ENCODE measurements at regions not wholly inside any gene's neighbourhood (a gene's known extent, or its start where the extent isn't known, plus 50 kb on each side); places are given as distances from the start of the nearest gene placed in this dataset.

- H3K79me2 ChIP-seq (ENCODE audit: insufficient read depth, low read length): no peaks in the 10 kb centered on the region
- no peak overlapping the region for H2AFZ ChIP-seq (ENCODE audit: low read depth, low read length, severe bottlenecking)
- H3K36me3 ChIP-seq (ENCODE audit: low read length): no peaks in the 10 kb centered on the region
- no peaks in the 10 kb centered on the region for H3F3A ChIP-seq (ENCODE audit: insufficient read depth)
- TF ChIP-seq CTCF (IDR thresholded peaks at IDR 0.05; ENCODE audit: insufficient read depth, low read length, poor library complexity, severe bottlenecking): no peak
- TF ChIP-seq EZH2phosphoT487 (conservative IDR thresholded peaks at IDR 0.05; ENCODE audit: low read length): no peak
- no peak overlapping the region for H3K4me3 ChIP-seq (ENCODE audit: insufficient read depth, low read length, poor library complexity, severe bottlenecking)
- no peaks in the 10 kb centered on the region for H3K9me2 ChIP-seq (replicated peaks; ENCODE audit: insufficient read depth, low read length)
- H3K27me3 ChIP-seq (ENCODE audit: low read length): no peaks in the 10 kb centered on the region
- H3K9ac ChIP-seq (ENCODE audit: low read length): no peak overlapping the region
- H3K9me3 ChIP-seq (ENCODE audit: insufficient read depth, low read length): no peaks in the 10 kb centered on the region
- no peaks in the 10 kb centered on the region for H4K20me1 ChIP-seq (ENCODE audit: low read depth, low read length)
- no peak overlapping the region for H3K27ac ChIP-seq (ENCODE audit: low read depth, low read length)
- no peak overlapping the region for H3K4me2 ChIP-seq (ENCODE audit: low read depth, low read length, poor library complexity, severe bottlenecking)
These were observed 109.0 kb upstream of the SLC35G4 start for GRCh38 chr18:11500153-11501122.

GRCh38 chr18:11498821-11499220 is 110.6 kb upstream of the SLC35G4 start:
- Histone ChIP-seq H4K20me1 (ENCODE audit: low read depth, low read length) (no peaks in the 10 kb centered on the region), H3K27me3 (ENCODE audit: low read length) (no peaks in the 10 kb centered on the region), H3K4me2 (ENCODE audit: low read depth, low read length, poor library complexity, severe bottlenecking) (no peak overlapping the region), H3K9me2 (replicated peaks; ENCODE audit: insufficient read depth, low read length) (no peaks in the 10 kb centered on the region), H3K27ac (ENCODE audit: low read depth, low read length) (no peak overlapping the region), H2AFZ (ENCODE audit: low read depth, low read length, severe bottlenecking) (no peak overlapping the region), H3K79me2 (ENCODE audit: insufficient read depth, low read length) (no peaks in the 10 kb centered on the region), H3K4me3 (ENCODE audit: insufficient read depth, low read length, poor library complexity, severe bottlenecking) (no peak overlapping the region), H3K36me3 (ENCODE audit: low read length) (no peaks in the 10 kb centered on the region), H3F3A (ENCODE audit: insufficient read depth) (no peaks in the 10 kb centered on the region), H3K9ac (ENCODE audit: low read length) (no peak overlapping the region), H3K9me3 (ENCODE audit: insufficient read depth, low read length) (no peaks in the 10 kb centered on the region)
- TF ChIP-seq EZH2phosphoT487 (conservative IDR thresholded peaks at IDR 0.05; ENCODE audit: low read length) (no peak), CTCF (IDR thresholded peaks at IDR 0.05; ENCODE audit: insufficient read depth, low read length, poor library complexity, severe bottlenecking) (no peak)

DNA sequence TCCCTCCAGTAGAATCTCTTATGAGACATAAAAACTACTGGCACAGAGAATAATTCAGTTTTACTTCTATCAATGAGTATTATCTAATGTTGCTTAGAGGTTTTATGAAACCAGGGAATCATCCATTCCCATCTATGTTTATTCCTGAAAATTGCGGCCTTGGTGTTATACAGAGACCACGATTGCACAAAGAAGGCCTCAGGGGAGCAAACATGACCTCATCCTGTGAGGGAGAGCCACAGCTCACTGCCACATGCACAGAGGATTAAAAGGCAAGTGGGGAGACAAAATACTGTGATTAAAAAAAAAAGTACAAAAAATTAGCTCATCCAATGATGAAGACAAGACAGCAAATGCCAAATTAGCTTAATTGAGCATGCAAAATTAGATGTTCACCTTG is 111.8 kb upstream of the SLC35G4 start:
- no peaks in the 10 kb centered on the region for H3K79me2 ChIP-seq (ENCODE audit: insufficient read depth, low read length)
- no peaks in the 10 kb centered on the region for H3K36me3 ChIP-seq (ENCODE audit: low read length)
- H3K4me2 ChIP-seq (ENCODE audit: low read depth, low read length, poor library complexity, severe bottlenecking): no peak overlapping the region
- no peak overlapping the region for H3K4me3 ChIP-seq (ENCODE audit: insufficient read depth, low read length, poor library complexity, severe bottlenecking)
- H3K27ac ChIP-seq (ENCODE audit: low read depth, low read length): no peak overlapping the region
- H4K20me1 ChIP-seq (ENCODE audit: low read depth, low read length): no peaks in the 10 kb centered on the region
- TF ChIP-seq EZH2phosphoT487 (conservative IDR thresholded peaks at IDR 0.05; ENCODE audit: low read length): no peak
- no peak for TF ChIP-seq CTCF (IDR thresholded peaks at IDR 0.05; ENCODE audit: insufficient read depth, low read length, poor library complexity, severe bottlenecking)
- H3K9me3 ChIP-seq (ENCODE audit: insufficient read depth, low read length): no peaks in the 10 kb centered on the region
- H2AFZ ChIP-seq (ENCODE audit: low read depth, low read length, severe bottlenecking): no peak overlapping the region
- no peak overlapping the region for H3K9ac ChIP-seq (ENCODE audit: low read length)
- H3K9me2 ChIP-seq (replicated peaks; ENCODE audit: insufficient read depth, low read length): no peaks in the 10 kb centered on the region
- H3K27me3 ChIP-seq (ENCODE audit: low read length): no peaks in the 10 kb centered on the region
- H3F3A ChIP-seq (ENCODE audit: insufficient read depth): no peaks in the 10 kb centered on the region

Measured in SU-DHL-6 (cell line).